ENCODE measurements at regions not wholly inside any gene's neighbourhood (a gene's known extent, or its start where the extent isn't known, plus 50 kb on each side); places are given as distances from the start of the nearest gene placed in this dataset.

GRCh38 chr15:85960381-85960780 is 119.3 kb upstream of the AGBL1 start:
- H3K4me3 ChIP-seq (ENCODE audit: low read length), result no peak overlapping the region
- no peak for TF ChIP-seq CTCF (conservative IDR thresholded peaks at IDR 0.05; ENCODE audit: low read length)
- DNase-seq (ENCODE audit: low read depth), result no peak

- no peak for TF ChIP-seq CTCF (conservative IDR thresholded peaks at IDR 0.05; ENCODE audit: low read length)
- DNase-seq (ENCODE audit: low read depth), result no peak
Observed at GRCh38 chr15:85961821-85962220, 117.8 kb upstream of the AGBL1 start.

DNA sequence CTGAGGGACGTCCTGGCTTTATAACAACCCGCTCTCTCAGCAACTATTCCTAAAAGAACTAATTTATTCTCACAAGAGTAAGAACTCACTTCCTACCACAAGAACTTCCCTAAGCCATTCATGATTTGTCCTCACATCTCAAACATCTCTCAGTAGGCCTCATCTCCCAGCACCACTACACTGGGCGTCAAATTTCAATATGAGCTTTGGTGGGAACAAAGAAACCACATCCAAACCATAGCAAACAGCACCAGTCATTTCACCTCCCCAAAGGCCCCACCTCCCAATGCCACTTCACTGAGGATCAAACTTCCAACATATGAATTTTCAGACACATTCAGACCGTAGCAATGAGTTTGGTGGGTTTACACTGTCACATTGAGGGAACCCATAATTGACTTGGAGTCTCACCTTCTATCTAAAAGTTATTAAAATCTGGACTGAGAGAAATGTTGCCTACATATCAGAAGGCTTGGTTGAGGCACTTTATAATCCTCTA is 116.4 kb upstream of the AGBL1 start:
- no peak for DNase-seq (ENCODE audit: low read depth)
- TF ChIP-seq CTCF (conservative IDR thresholded peaks at IDR 0.05; ENCODE audit: low read length), result no peak
- no peak overlapping the region for H3K4me3 ChIP-seq (ENCODE audit: low read length)

More at GRCh38 chr15:85961821-85962220, 117.8 kb upstream of the AGBL1 start:
- no peak overlapping the region for H3K4me3 ChIP-seq (ENCODE audit: low read length)

DNA sequence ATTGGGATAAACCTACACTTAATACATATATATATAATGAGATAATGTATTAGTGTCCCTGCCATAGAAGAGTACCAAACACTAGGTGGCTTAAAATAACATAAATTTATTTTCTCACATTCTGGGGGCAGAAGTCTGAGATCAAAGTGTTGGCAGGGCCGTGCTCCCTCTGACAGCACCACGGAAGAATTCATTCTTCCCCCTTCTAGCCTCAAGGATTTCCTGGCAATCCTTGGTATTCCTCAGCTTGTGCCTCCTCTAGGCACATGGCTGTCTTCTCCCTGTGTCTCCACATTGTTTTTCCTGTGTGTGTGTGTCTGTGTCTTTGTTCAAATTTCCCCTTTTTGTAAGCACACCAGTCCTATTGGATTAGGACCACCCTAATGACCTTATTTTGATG is 115.2 kb upstream of the AGBL1 start:
- no peak for DNase-seq (ENCODE audit: low read depth)
- no peak overlapping the region for H3K4me3 ChIP-seq (ENCODE audit: low read length)
- TF ChIP-seq CTCF (conservative IDR thresholded peaks at IDR 0.05; ENCODE audit: low read length), result no peak

- no peak for DNase-seq (ENCODE audit: low read depth)
- no peak overlapping the region for H3K4me3 ChIP-seq (ENCODE audit: low read length)
- TF ChIP-seq CTCF (conservative IDR thresholded peaks at IDR 0.05; ENCODE audit: low read length), result no peak
Observed at GRCh38 chr15:85967553-85967952, 112.1 kb upstream of the AGBL1 start.

GRCh38 chr15:85972805-85973540 is 106.7 kb upstream of the AGBL1 start:
- TF ChIP-seq CTCF (conservative IDR thresholded peaks at IDR 0.05; ENCODE audit: low read length), result no peak
- no peak overlapping the region for H3K4me3 ChIP-seq (ENCODE audit: low read length)
- DNase-seq (ENCODE audit: low read depth), result no peak
